Liver (tissue), 3 donors: ENCODE measurements at regions not wholly inside any gene's neighbourhood (a gene's known extent, or its start where the extent isn't known, plus 50 kb on each side); places are given as distances from the start of the nearest gene placed in this dataset.
"Not testable (repeated sequence)": the region's sequence is repeated elsewhere in the genome, so short reads cannot be mapped to it uniquely, and the experiment has no call there.

ENCODE experiments used
- EGR1 ChIP-seq, 2 donors: IDR thresholded peaks; 2 replicates each; pipeline ENCODE4 v1.6.1; 2016 to 2018; ENCODE audit warnings: antibody characterized with exemption in 2 of 2, low read depth in 2 of 2
- GABPA ChIP-seq, 2 donors: IDR thresholded peaks in 1 of 2; conservative IDR thresholded peaks in 1 of 2; 2 replicates each; pipeline ENCODE4 v1.6.1; 2016; ENCODE audit warnings: antibody characterized with exemption in 2 of 2, mild to moderate bottlenecking in 1 of 2, moderate library complexity in 1 of 2
- JUND ChIP-seq, 2 donors: IDR thresholded peaks; 2 replicates each; pipeline ENCODE4 v1.6.1; 2016; ENCODE audit warnings: antibody characterized with exemption in 2 of 2
- NR2F2 ChIP-seq: IDR thresholded peaks from 2 replicates; pipeline ENCODE4 v1.6.1; 2016; ENCODE audit warnings: antibody characterized with exemption
- RAD21 ChIP-seq, 2 donors: IDR thresholded peaks; 2 replicates each; pipeline ENCODE4 v1.6.1; 2016; ENCODE audit warnings: antibody characterized with exemption in 2 of 2, mild to moderate bottlenecking in 2 of 2
- SP1 ChIP-seq: IDR thresholded peaks from 2 replicates; pipeline ENCODE4 v1.6.1; 2018; ENCODE audit warnings: antibody characterized with exemption, mild to moderate bottlenecking
- TAF1 ChIP-seq: conservative IDR thresholded peaks from 2 replicates; pipeline ENCODE4 v1.6.1; 2016; ENCODE audit warnings: antibody characterized with exemption, mild to moderate bottlenecking
- TF ChIP-seq, protein P1 (sequence below): fragments of 150-350 bp; IDR thresholded peaks from 2 replicates; pipeline ENCODE4 v1.5.1; 2017; ENCODE audit warnings: improper control_type of control experiment, low read depth, low read length; ENCODE audit not compliant: missing input control
- TF ChIP-seq, protein P2 (sequence below): IDR thresholded peaks from 2 replicates; pipeline ENCODE4 v1.6.1; 2016; ENCODE audit warnings: antibody characterized with exemption, mild to moderate bottlenecking
- TF ChIP-seq, protein P3 (sequence below): IDR thresholded peaks from 2 replicates; pipeline ENCODE4 v1.6.1; 2016; ENCODE audit warnings: antibody characterized with exemption
- TF ChIP-seq, protein P4 (sequence below): IDR thresholded peaks from 2 replicates; pipeline ENCODE4 v1.6.1; 2016; ENCODE audit warnings: antibody characterized with exemption
- TF ChIP-seq, protein P5 (sequence below): IDR thresholded peaks from 2 replicates; pipeline ENCODE4 v1.6.1; 2016; ENCODE audit warnings: antibody characterized with exemption
- donor health status: healthy.
- donor health status: healthy.

DNA sequence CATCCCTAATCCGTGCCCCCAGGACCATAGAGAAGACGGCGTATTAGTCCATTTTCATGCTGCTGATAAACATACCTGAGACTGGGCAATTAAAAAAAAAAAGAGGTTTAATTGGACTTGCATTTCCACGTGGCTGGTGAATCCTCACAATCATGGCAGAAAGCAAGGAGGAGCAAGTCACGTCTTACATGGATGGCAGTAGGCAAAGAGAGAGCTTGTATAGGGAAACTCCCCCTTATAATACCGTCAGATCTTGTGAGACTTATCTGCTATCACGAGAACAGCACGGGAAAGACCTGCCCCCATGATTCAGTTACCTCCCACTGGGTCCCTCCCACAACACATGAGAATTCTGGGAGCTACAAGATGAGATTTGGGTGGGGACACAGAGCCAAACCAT lies 145.8 kb upstream of the G2E3 start:
- TF ChIP-seq, protein P1, sequence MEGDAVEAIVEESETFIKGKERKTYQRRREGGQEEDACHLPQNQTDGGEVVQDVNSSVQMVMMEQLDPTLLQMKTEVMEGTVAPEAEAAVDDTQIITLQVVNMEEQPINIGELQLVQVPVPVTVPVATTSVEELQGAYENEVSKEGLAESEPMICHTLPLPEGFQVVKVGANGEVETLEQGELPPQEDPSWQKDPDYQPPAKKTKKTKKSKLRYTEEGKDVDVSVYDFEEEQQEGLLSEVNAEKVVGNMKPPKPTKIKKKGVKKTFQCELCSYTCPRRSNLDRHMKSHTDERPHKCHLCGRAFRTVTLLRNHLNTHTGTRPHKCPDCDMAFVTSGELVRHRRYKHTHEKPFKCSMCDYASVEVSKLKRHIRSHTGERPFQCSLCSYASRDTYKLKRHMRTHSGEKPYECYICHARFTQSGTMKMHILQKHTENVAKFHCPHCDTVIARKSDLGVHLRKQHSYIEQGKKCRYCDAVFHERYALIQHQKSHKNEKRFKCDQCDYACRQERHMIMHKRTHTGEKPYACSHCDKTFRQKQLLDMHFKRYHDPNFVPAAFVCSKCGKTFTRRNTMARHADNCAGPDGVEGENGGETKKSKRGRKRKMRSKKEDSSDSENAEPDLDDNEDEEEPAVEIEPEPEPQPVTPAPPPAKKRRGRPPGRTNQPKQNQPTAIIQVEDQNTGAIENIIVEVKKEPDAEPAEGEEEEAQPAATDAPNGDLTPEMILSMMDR: not testable (repeated sequence)
- TF ChIP-seq, protein P2, sequence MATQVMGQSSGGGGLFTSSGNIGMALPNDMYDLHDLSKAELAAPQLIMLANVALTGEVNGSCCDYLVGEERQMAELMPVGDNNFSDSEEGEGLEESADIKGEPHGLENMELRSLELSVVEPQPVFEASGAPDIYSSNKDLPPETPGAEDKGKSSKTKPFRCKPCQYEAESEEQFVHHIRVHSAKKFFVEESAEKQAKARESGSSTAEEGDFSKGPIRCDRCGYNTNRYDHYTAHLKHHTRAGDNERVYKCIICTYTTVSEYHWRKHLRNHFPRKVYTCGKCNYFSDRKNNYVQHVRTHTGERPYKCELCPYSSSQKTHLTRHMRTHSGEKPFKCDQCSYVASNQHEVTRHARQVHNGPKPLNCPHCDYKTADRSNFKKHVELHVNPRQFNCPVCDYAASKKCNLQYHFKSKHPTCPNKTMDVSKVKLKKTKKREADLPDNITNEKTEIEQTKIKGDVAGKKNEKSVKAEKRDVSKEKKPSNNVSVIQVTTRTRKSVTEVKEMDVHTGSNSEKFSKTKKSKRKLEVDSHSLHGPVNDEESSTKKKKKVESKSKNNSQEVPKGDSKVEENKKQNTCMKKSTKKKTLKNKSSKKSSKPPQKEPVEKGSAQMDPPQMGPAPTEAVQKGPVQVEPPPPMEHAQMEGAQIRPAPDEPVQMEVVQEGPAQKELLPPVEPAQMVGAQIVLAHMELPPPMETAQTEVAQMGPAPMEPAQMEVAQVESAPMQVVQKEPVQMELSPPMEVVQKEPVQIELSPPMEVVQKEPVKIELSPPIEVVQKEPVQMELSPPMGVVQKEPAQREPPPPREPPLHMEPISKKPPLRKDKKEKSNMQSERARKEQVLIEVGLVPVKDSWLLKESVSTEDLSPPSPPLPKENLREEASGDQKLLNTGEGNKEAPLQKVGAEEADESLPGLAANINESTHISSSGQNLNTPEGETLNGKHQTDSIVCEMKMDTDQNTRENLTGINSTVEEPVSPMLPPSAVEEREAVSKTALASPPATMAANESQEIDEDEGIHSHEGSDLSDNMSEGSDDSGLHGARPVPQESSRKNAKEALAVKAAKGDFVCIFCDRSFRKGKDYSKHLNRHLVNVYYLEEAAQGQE: not testable (repeated sequence)
- TF ChIP-seq, protein P3, sequence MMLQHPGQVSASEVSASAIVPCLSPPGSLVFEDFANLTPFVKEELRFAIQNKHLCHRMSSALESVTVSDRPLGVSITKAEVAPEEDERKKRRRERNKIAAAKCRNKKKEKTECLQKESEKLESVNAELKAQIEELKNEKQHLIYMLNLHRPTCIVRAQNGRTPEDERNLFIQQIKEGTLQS: not testable (repeated sequence)
- TF ChIP-seq RAD21 (IDR thresholded peaks at IDR 0.05); SP1; TAF1; NR2F2; GABPA (IDR thresholded peaks at IDR 0.05 in 1 of 2, conservative IDR thresholded peaks at IDR 0.05 in 1 of 2); EGR1 (IDR thresholded peaks at IDR 0.05; ENCODE audit: low read depth in 2 of 2); JUND (IDR thresholded peaks at IDR 0.05): not testable (repeated sequence)
- TF ChIP-seq, protein P4, sequence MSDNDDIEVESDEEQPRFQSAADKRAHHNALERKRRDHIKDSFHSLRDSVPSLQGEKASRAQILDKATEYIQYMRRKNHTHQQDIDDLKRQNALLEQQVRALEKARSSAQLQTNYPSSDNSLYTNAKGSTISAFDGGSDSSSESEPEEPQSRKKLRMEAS: not testable (repeated sequence)
- TF ChIP-seq, protein P5, sequence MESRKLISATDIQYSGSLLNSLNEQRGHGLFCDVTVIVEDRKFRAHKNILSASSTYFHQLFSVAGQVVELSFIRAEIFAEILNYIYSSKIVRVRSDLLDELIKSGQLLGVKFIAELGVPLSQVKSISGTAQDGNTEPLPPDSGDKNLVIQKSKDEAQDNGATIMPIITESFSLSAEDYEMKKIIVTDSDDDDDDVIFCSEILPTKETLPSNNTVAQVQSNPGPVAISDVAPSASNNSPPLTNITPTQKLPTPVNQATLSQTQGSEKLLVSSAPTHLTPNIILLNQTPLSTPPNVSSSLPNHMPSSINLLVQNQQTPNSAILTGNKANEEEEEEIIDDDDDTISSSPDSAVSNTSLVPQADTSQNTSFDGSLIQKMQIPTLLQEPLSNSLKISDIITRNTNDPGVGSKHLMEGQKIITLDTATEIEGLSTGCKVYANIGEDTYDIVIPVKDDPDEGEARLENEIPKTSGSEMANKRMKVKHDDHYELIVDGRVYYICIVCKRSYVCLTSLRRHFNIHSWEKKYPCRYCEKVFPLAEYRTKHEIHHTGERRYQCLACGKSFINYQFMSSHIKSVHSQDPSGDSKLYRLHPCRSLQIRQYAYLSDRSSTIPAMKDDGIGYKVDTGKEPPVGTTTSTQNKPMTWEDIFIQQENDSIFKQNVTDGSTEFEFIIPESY: not testable (repeated sequence)
